Prostate gland (tissue), 2 donors: ENCODE measurements at regions not wholly inside any gene's neighbourhood (a gene's known extent, or its start where the extent isn't known, plus 50 kb on each side); places are given as distances from the start of the nearest gene placed in this dataset.

Experiments used
- DNase-seq: peaks from one replicate; pipeline ENCODE4 v3.0.0-alpha.2; 2019; ENCODE audit warnings: low spot score
- H3K27ac ChIP-seq, 2 donors: fragments of 200-600 bp; sonication (generic); 2 replicates each; pipeline ENCODE4 v1.5.1; 2017 to 2019
- H3K27me3 ChIP-seq: fragments of 200-600 bp; sonication (generic); replicated peaks from 2 replicates; pipeline ENCODE4 v1.5.1; 2019; ENCODE audit not compliant: insufficient read depth
- H3K36me3 ChIP-seq, 2 donors: fragments of 200-600 bp; sonication (generic); 1 replicate in 1 of 2; 2 replicates in 1 of 2; pipeline versions ENCODE4 v1.5.1 to v1.8.1; 2017 to 2019
- H3K4me1 ChIP-seq: fragments of 200-600 bp; sonication (generic); replicated peaks from 2 replicates; pipeline ENCODE4 v1.5.1; 2019
- H3K4me3 ChIP-seq, 2 donors: fragments of 200-600 bp; sonication (generic); 2 replicates each; pipeline ENCODE4 v1.5.1; 2017 to 2019
- H3K9me3 ChIP-seq: fragments of 200-600 bp; sonication (generic); 2 replicates; pipeline ENCODE4 v1.5.1; 2017
- CTCF ChIP-seq, 4 experiments: fragments of 200-600 bp in 2 of 4; fragments of 450-650 bp in 2 of 4; sonication (generic) in 2 of 4; IDR thresholded peaks; 1 replicate in 3 of 4; 2 replicates in 1 of 4; pipeline ENCODE4 v1.5.1; 2016 to 2019; ENCODE audit warnings: antibody characterized with exemption in 4 of 4, mild to moderate bottlenecking in 2 of 4, moderate library complexity in 2 of 4
- POLR2A ChIP-seq: fragments of 450-650 bp; IDR thresholded peaks from one replicate; pipeline ENCODE4 v1.6.1; 2016; ENCODE audit warnings: antibody characterized with exemption, mild to moderate bottlenecking
- POLR2AphosphoS5 ChIP-seq: sonication (generic); formaldehyde crosslinking; IDR thresholded peaks from one replicate; pipeline ENCODE4 v1.6.1; 2017; ENCODE audit warnings: antibody characterized with exemption
- WGBS: methylation state at CpG from one replicate; pipeline ENCODE4 v1.1.5; 2018; 5-methylcytosine and 5-hydroxymethylcytosine counted together
- intact Hi-C: fragments of 100-400 bp; cut with DNase I; formaldehyde crosslinking; loops from one replicate; pipeline ENCODE4 v1.14.2; 2022

DNA sequence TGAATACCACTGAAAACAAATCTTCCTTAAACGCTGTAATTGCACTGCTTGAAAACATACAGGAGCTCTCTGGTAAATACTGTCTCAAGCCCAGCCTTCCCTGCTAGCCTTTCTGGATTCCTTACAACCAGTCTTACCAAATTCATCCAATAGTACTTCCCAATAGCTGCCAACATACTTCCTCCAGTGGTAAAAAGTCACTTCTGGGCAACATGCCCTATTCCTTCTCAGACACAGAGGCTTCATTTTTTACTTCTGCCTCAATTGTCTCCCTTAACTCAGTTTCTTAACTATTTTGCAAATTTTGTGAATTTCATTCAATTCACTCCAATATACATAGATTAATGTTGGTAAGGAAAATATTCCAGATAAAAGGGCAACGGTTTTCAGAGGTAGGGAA lies 166.3 kb downstream of the TBX15 start:
- intact Hi-C loops, result no loop called here
- DNase-seq, result no peak
- Histone ChIP-seq H3K27ac (no peak overlapping the region), H3K36me3 (no peaks in the 10 kb centered on the region), H3K4me3 (no peak overlapping the region), H3K9me3 (no peaks in the 10 kb centered on the region), H3K4me1 (no peaks in the 10 kb centered on the region), H3K27me3 (no peaks in the 10 kb centered on the region)
- WGBS, result 45% methylated on average over 2 of the region's 2 CpGs
- no peak for TF ChIP-seq CTCF (IDR thresholded peaks at IDR 0.05)
- TF ChIP-seq POLR2AphosphoS5, result no peak
- no peak for TF ChIP-seq POLR2A

- Histone ChIP-seq H3K4me3 (no peak overlapping the region), H3K9me3 (no peaks in the 10 kb centered on the region), H3K27me3 (no peaks in the 10 kb centered on the region), H3K36me3 (no peaks in the 10 kb centered on the region), H3K27ac (no peak overlapping the region), H3K4me1 (no peaks in the 10 kb centered on the region)
- intact Hi-C loops, result no loop called here
- DNase-seq, result no peak
- no peak for TF ChIP-seq POLR2A
- TF ChIP-seq CTCF (IDR thresholded peaks at IDR 0.05), result no peak
- 91% methylated on average over 1 of the region's 1 CpG for WGBS
These were observed 167.3 kb downstream of the TBX15 start for GRCh38 chr1:118820864-118821263.

GRCh38 chr1:118815909-118816308 lies 172.2 kb downstream of the TBX15 start:
- no peak for DNase-seq
- Histone ChIP-seq H3K27ac (no peak overlapping the region), H3K4me3 (no peak overlapping the region), H3K4me1 (no peaks in the 10 kb centered on the region), H3K27me3 (no peaks in the 10 kb centered on the region), H3K9me3 (no peaks in the 10 kb centered on the region), H3K36me3 (no peaks in the 10 kb centered on the region)
- 62% methylated on average over 2 of the region's 2 CpGs for WGBS
- intact Hi-C loops, result no loop called here
- TF ChIP-seq POLR2AphosphoS5, result no peak
- TF ChIP-seq CTCF (IDR thresholded peaks at IDR 0.05), result no peak
- no peak for TF ChIP-seq POLR2A

DNA sequence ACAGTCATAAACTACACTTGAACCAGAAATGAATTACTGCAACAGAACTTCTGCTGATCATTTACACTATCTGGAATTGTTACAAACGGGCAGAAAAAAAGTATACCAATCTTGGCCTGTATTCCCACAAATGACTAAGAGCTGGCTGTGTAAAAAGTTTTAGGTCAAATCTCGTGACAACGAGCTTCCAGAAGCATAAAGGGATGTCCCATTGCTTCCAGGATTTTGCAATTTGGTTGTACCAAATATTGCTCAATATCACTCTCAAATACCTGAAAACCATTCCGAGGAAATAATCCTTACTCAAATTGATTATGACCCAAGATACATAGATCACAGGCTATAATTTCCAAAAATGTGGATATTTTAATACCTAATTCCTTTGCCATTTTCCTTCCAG lies 175.6 kb downstream of the TBX15 start:
- H3K4me3 ChIP-seq, result no peak overlapping the region
- H3K27ac ChIP-seq, result no peak overlapping the region
- intact Hi-C loops, result no loop called here
- H3K36me3 ChIP-seq, result no peaks in the 10 kb centered on the region
- TF ChIP-seq POLR2A, result no peak
- no peak for TF ChIP-seq CTCF (IDR thresholded peaks at IDR 0.05)
- no peak for TF ChIP-seq POLR2AphosphoS5
- H3K27me3 ChIP-seq, result no peaks in the 10 kb centered on the region
- no peaks in the 10 kb centered on the region for H3K9me3 ChIP-seq
- 85% methylated on average over 4 of the region's 4 CpGs for WGBS
- DNase-seq, result no peak
- no peaks in the 10 kb centered on the region for H3K4me1 ChIP-seq

GRCh38 chr1:118811156-118811555 lies 177.0 kb downstream of the TBX15 start:
- no peak for DNase-seq
- H3K9me3 ChIP-seq, result no peaks in the 10 kb centered on the region
- H3K4me1 ChIP-seq, result no peaks in the 10 kb centered on the region
- no peaks in the 10 kb centered on the region for H3K27me3 ChIP-seq
- H3K4me3 ChIP-seq, result no peak overlapping the region
- no peak for TF ChIP-seq CTCF (IDR thresholded peaks at IDR 0.05)
- no peak for TF ChIP-seq POLR2A
- TF ChIP-seq POLR2AphosphoS5, result no peak
- 100% methylated on average over 1 of the region's 1 CpG for WGBS
- intact Hi-C loops, result no loop called here
- H3K27ac ChIP-seq, result no peak overlapping the region
- no peaks in the 10 kb centered on the region for H3K36me3 ChIP-seq
